Activated T-helper 1 cell treated with Interleukin-2 at 50 U/mL for 16 hours (primary cell): ENCODE measurements at regions not wholly inside any gene's neighbourhood (a gene's known extent, or its start where the extent isn't known, plus 50 kb on each side); places are given as distances from the start of the nearest gene placed in this dataset.
"Not testable (repeated sequence)": the region's sequence is repeated elsewhere in the genome, so short reads cannot be mapped to it uniquely, and the experiment has no call there.

Experiments used
- DNase-seq: peaks from one replicate; pipeline ENCODE4 v3.0.0-alpha.2; 2020; ENCODE audit warnings: low read depth

GRCh38 chr2:40690525-40690924 lies 238.6 kb upstream of the SLC8A1 start:
- no peak for DNase-seq

GRCh38 chr2:40700231-40700954 lies 248.5 kb upstream of the SLC8A1 start:
- DNase-seq, result no peak

GRCh38 chr2:40712197-40712894 lies 260.5 kb upstream of the SLC8A1 start:
- not testable (repeated sequence) for DNase-seq

GRCh38 chr2:40716879-40717278 lies 265.0 kb upstream of the SLC8A1 start:
- DNase-seq, result no peak

GRCh38 chr2:40719414-40719813 lies 267.5 kb upstream of the SLC8A1 start:
- no peak for DNase-seq

- no peak for DNase-seq
These were observed 269.7 kb upstream of the SLC8A1 start for GRCh38 chr2:40721595-40721994.

- no peak for DNase-seq
These were observed 271.3 kb upstream of the SLC8A1 start for GRCh38 chr2:40723194-40723593.

GRCh38 chr2:40725040-40725439 lies 273.1 kb upstream of the SLC8A1 start:
- no peak for DNase-seq

GRCh38 chr2:40725950-40726349 lies 274.1 kb upstream of the SLC8A1 start:
- DNase-seq, result no peak

- DNase-seq, result no peak
These were observed 282.9 kb upstream of the SLC8A1 start for GRCh38 chr2:40734797-40735196.

- no peak for DNase-seq
These were observed 285.3 kb upstream of the SLC8A1 start for GRCh38 chr2:40737180-40737579.

- DNase-seq, result no peak
These were observed 288.5 kb upstream of the SLC8A1 start for GRCh38 chr2:40740419-40740818.

GRCh38 chr2:40741532-40741931 lies 289.6 kb upstream of the SLC8A1 start:
- no peak for DNase-seq

- DNase-seq, result no peak
These were observed 294.3 kb upstream of the SLC8A1 start for GRCh38 chr2:40746191-40746590.

GRCh38 chr2:40751981-40752380 lies 300.1 kb upstream of the SLC8A1 start:
- no peak for DNase-seq

- DNase-seq, result no peak
These were observed 300.9 kb upstream of the SLC8A1 start for GRCh38 chr2:40752796-40753195.

GRCh38 chr2:40754912-40755311 lies 303.0 kb upstream of the SLC8A1 start:
- DNase-seq, result no peak

GRCh38 chr2:40758401-40759155 lies 306.7 kb upstream of the SLC8A1 start:
- no peak for DNase-seq

- no peak for DNase-seq
These were observed 308.3 kb upstream of the SLC8A1 start for GRCh38 chr2:40760071-40760666.

GRCh38 chr2:40773291-40773690 lies 321.4 kb upstream of the SLC8A1 start:
- DNase-seq, result no peak

GRCh38 chr2:40783704-40784103 lies 331.8 kb upstream of the SLC8A1 start:
- DNase-seq, result no peak

GRCh38 chr2:40786636-40787035 lies 334.7 kb upstream of the SLC8A1 start:
- no peak for DNase-seq

GRCh38 chr2:40797120-40797519 lies 345.2 kb upstream of the SLC8A1 start:
- DNase-seq, result no peak
